GM13976 (cell line): ENCODE measurements at regions not wholly inside any gene's neighbourhood (a gene's known extent, or its start where the extent isn't known, plus 50 kb on each side); places are given as distances from the start of the nearest gene placed in this dataset.
"Not testable (repeated sequence)": the region's sequence is repeated elsewhere in the genome, so short reads cannot be mapped to it uniquely, and the experiment has no call there.

ENCODE experiments used
- DNase-seq: peaks from one replicate; pipeline ENCODE4 v3.0.0; 2012; ENCODE audit warnings: low spot score
- CTCF ChIP-seq: IDR thresholded peaks from 2 replicates; pipeline ENCODE4 v1.5.1; 2012; ENCODE audit warnings: borderline replicate concordance, mild to moderate bottlenecking; ENCODE audit not compliant: insufficient read depth; ENCODE audit errors: extremely low read depth, missing control alignments, control extremely low read depth
- in situ Hi-C: fragments of 300-500 bp; cut with MboI; formaldehyde crosslinking; loops from one replicate; pipeline ENCODE4 v1.12.0; 2022; ENCODE audit warnings: low sequenced_read_pairs, mixed read lengths, inconsistent platforms; ENCODE audit not compliant: unreplicated experiment

- in situ Hi-C loops: no loop called here
- TF ChIP-seq CTCF: no peak
- no peak for DNase-seq
These were observed 601.5 kb upstream of the FSHR start for GRCh38 chr2:49755777-49756176.

GRCh38 chr2:49754381-49754780, 600.1 kb upstream of the FSHR start:
- DNase-seq: no peak
- no peak for TF ChIP-seq CTCF
- in situ Hi-C loops: no loop called here

DNA sequence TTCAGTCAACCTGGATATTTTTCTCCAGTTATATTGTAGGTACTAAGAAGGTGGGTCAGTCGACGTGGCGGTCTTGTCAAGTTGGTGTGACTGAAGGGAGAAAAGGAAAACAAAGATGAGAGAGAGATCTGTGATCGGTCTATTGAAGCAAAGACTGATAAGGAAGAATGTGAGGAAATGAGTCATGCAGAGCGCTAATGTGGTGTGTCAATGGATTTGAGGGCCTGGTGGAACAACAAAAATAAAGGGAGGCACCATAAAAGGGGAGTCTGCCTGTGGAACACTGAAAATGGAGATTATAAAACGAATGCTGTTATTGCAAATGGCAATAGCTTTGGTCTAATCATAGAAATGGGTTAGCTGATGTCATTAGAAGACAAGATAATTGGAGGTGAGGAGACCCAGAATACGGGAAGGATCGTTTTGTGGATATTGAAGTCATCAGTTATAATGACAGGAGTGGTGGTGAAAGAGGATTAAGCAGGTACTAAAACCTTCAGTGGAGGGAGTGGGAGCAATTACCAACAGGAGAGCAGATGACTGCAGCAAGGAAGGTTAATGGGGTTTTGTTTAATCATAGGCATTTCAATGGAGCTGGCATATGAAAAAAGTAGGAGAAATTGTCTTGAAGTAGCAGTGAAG, 599.1 kb upstream of the FSHR start:
- in situ Hi-C loops: no loop called here
- no peak for DNase-seq
- no peak for TF ChIP-seq CTCF

- in situ Hi-C loops: no loop called here
- TF ChIP-seq CTCF: no peak
- no peak for DNase-seq
These were observed 583.3 kb upstream of the FSHR start for GRCh38 chr2:49737606-49738005.

GRCh38 chr2:49732924-49733323, 578.6 kb upstream of the FSHR start:
- in situ Hi-C loops, DNase-seq: not testable (repeated sequence)

DNA sequence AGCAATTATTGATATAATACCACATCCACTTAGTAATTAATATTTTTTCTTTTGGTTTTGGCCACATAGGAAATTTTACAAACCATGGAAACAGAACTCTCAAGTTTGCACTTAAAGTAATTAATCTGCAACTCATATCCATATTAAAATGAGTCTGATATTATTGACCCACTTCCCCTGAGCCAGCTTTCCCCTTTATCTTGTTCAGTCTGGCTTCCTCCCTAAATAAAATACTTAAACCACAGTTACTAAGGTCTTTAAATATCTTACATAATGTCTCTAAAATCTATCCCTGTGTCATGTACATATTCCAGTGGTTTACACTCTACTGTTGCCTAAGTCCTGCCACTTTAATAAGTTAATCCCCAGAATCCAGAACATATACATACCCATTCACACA, 564.9 kb upstream of the FSHR start:
- in situ Hi-C loops: no loop called here
- TF ChIP-seq CTCF: no peak
- DNase-seq: no peak

- in situ Hi-C loops: no loop called here
- TF ChIP-seq CTCF: no peak
- DNase-seq: no peak
These were observed 561.3 kb upstream of the FSHR start for GRCh38 chr2:49715597-49715996.
